Panc1 (cell line): ENCODE measurements at regions not wholly inside any gene's neighbourhood (a gene's known extent, or its start where the extent isn't known, plus 50 kb on each side); places are given as distances from the start of the nearest gene placed in this dataset.

Source experiments
- ATAC-seq: fragments of 200-7000 bp; cut with Tn5 transposase; 2 replicates; pipeline ENCODE4 v1.9.1; 2020; ENCODE audit warnings: mild to moderate bottlenecking, moderate library complexity
- BruUV-seq: library from RNA; stranded (reverse); fragments of 400-500 nt; replicated peaks from 2 replicates; lab custom pipeline; 2021; lab: Mats Ljungman, UMichigan
- CTCF ChIA-PET: fragments of 300-600 bp; sonication (Branson Sonifier 250); formaldehyde crosslinking; loops from one replicate; lab custom pipeline; 2022; ENCODE audit warnings: antibody characterized with exemption; lab: Charles Lee
- POLR2A ChIA-PET: fragments of 300-600 bp; sonication (Branson Sonifier 250); formaldehyde crosslinking; loops from one replicate; lab custom pipeline; 2022; ENCODE audit warnings: antibody characterized with exemption; lab: Charles Lee
- DNase-seq: peaks from one replicate; pipeline ENCODE4 v3.0.0-alpha.2; 2010; ENCODE audit warnings: low read depth, low spot score
- H3K27ac ChIP-seq: 2 replicates; pipeline ENCODE4 v1.5.1; 2011; ENCODE audit warnings: mild to moderate bottlenecking, low read length, inconsistent platforms
- H3K27me3 ChIP-seq: fragments of 200-500 bp; sonication (Bioruptor generic); 2 replicates; pipeline ENCODE4 v1.6.0; 2014; ENCODE audit warnings: low read length, inconsistent platforms; ENCODE audit not compliant: control insufficient read depth, insufficient read depth
- H3K36me3 ChIP-seq: fragments of 200-500 bp; sonication (Bioruptor generic); 2 replicates; pipeline ENCODE4 v1.5.1; 2014; ENCODE audit warnings: inconsistent platforms, mild to moderate bottlenecking, low read length, moderate library complexity; ENCODE audit not compliant: control insufficient read depth, insufficient read depth
- H3K4me1 ChIP-seq: 2 replicates; pipeline ENCODE4 v1.5.1; 2011; ENCODE audit warnings: inconsistent platforms, mild to moderate bottlenecking, low read length, moderate library complexity; ENCODE audit not compliant: control insufficient read depth, insufficient read depth
- H3K4me3 ChIP-seq, 2 experiments: 2 replicates each; pipeline ENCODE4 v1.5.1; 2011 to 2012; ENCODE audit warnings: low read depth in 2 of 2, low read length in 2 of 2, mild to moderate bottlenecking in 2 of 2, inconsistent platforms in 1 of 2, moderate library complexity in 1 of 2
- H3K9me3 ChIP-seq: fragments of 200-500 bp; sonication (Bioruptor generic); 2 replicates; pipeline ENCODE4 v1.5.1; 2014; ENCODE audit warnings: low read depth, mild to moderate bottlenecking, inconsistent platforms, low read length, moderate library complexity; ENCODE audit not compliant: control insufficient read depth, insufficient read depth
- CTCF ChIP-seq: fragments of 450-650 bp; IDR thresholded peaks from 2 replicates; pipeline ENCODE4 v1.5.1; 2017; ENCODE audit warnings: mild to moderate bottlenecking
- POLR2AphosphoS5 ChIP-seq: IDR thresholded peaks from 2 replicates; pipeline ENCODE4 v1.6.1; 2012; ENCODE audit warnings: mild to moderate bottlenecking, low read depth, low read length, moderate library complexity
- REST ChIP-seq, 2 experiments: IDR thresholded peaks; 2 replicates each; pipeline ENCODE4 v1.6.1; 2011 to 2012; ENCODE audit warnings: low read depth in 2 of 2, control low read depth in 1 of 2, low read length in 1 of 2, mild to moderate bottlenecking in 1 of 2, moderate library complexity in 1 of 2; ENCODE audit not compliant: insufficient read depth in 1 of 2
- SIN3A ChIP-seq: IDR thresholded peaks from 2 replicates; pipeline ENCODE4 v1.6.1; 2012; ENCODE audit warnings: low read depth, mild to moderate bottlenecking, low read length, moderate library complexity, borderline replicate concordance; ENCODE audit not compliant: insufficient read depth
- TCF7L2 ChIP-seq: IDR thresholded peaks from 2 replicates; pipeline ENCODE4 v1.6.1; 2011; ENCODE audit warnings: mild to moderate bottlenecking, low read depth, low read length, inconsistent platforms
- in situ Hi-C: cut with HindIII; loops from 2 replicates; pipeline ENCODE4 v1.10.0; 2016; ENCODE audit warnings: low sequenced_read_pairs, low pct_unique_long_range_greater_than_20kb
- intact Hi-C: fragments of 100-400 bp; cut with micrococcal nuclease; formaldehyde crosslinking; loops from one replicate; pipeline ENCODE4 v1.10.0; 2022; ENCODE audit not compliant: unreplicated experiment

DNA sequence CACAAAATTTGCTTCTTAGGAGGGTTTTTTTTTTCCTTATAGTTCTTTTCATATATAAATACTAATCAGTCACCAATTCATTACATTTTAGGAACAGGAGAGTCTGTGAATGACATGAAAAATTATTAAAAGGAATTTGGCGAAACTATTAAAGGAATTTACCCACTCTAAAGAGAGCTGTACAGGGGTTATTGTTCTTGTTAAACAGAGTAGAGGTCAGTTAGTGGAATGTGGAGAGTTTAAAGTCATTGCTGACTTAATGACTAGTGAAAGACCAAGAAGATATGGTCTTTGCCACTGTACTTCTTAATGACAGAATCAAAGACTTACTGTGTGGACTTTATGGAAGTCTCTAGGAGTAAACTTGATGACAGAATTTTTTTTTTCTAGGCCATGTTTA lies 333.6 kb upstream of the C2CD4B start:
- Histone ChIP-seq H3K4me1 (no peaks in the 10 kb centered on the region), H3K4me3 (no peak overlapping the region), H3K9me3 (no peaks in the 10 kb centered on the region), H3K27me3 (no peaks in the 10 kb centered on the region), H3K27ac (no peak overlapping the region), H3K36me3 (no peaks in the 10 kb centered on the region)
- in situ Hi-C loops (no loop called here), intact Hi-C loops (no loop called here)
- DNase-seq (no peak), ATAC-seq (no peak)
- ChIA-PET POLR2A (no interaction called here), CTCF (no interaction called here)
- no peak for TF ChIP-seq TCF7L2
- no peak for TF ChIP-seq REST (IDR thresholded peaks at IDR 0.05; ENCODE audit: insufficient read depth in 1 of 2, low read depth in 2 of 2, low read length in 1 of 2)
- TF ChIP-seq SIN3A, result no peak
- TF ChIP-seq CTCF, result no peak
- TF ChIP-seq POLR2AphosphoS5, result no peak
- BruUV-seq, result no TSS peak

GRCh38 chr15:62500325-62500724 lies 335.2 kb upstream of the C2CD4B start:
- Histone ChIP-seq H3K27me3 (no peaks in the 10 kb centered on the region), H3K36me3 (no peaks in the 10 kb centered on the region), H3K9me3 (no peaks in the 10 kb centered on the region), H3K27ac (no peak overlapping the region), H3K4me3 (no peak overlapping the region), H3K4me1 (no peaks in the 10 kb centered on the region)
- CTCF ChIA-PET, result no interaction called here
- TF ChIP-seq SIN3A, result no peak
- intact Hi-C loops, result no loop called here
- ATAC-seq (no peak), DNase-seq (no peak)
- in situ Hi-C loops, result no loop called here
- POLR2A ChIA-PET, result no interaction called here
- no TSS peak for BruUV-seq

- H3K27me3 ChIP-seq, result no peaks in the 10 kb centered on the region
- H3K9me3 ChIP-seq, result no peaks in the 10 kb centered on the region
- ATAC-seq (no peak), DNase-seq (no peak)
- no peaks in the 10 kb centered on the region for H3K36me3 ChIP-seq
- in situ Hi-C loops (no loop called here), intact Hi-C loops (no loop called here)
- H3K4me1 ChIP-seq, result no peaks in the 10 kb centered on the region
- TF ChIP-seq POLR2AphosphoS5 (no peak), REST (IDR thresholded peaks at IDR 0.05; ENCODE audit: insufficient read depth in 1 of 2, low read depth in 2 of 2, low read length in 1 of 2) (no peak), CTCF (no peak), SIN3A (no peak), TCF7L2 (no peak)
- no peak overlapping the region for H3K4me3 ChIP-seq
- ChIA-PET CTCF (no interaction called here), POLR2A (no interaction called here)
- BruUV-seq, result no TSS peak
- H3K27ac ChIP-seq, result no peak overlapping the region
Measured at GRCh38 chr15:62502451-62502850, 337.4 kb upstream of the C2CD4B start.
